ENCODE measurements at regions not wholly inside any gene's neighbourhood (a gene's known extent, or its start where the extent isn't known, plus 50 kb on each side); places are given as distances from the start of the nearest gene placed in this dataset.

- TF ChIP-seq MYC (IDR thresholded peaks at IDR 0.05; ENCODE audit: low read depth, low read length) (no peak), POLR2A (IDR thresholded peaks at IDR 0.05; ENCODE audit: extremely low read depth, insufficient read length) (no peak), CTCF (IDR thresholded peaks at IDR 0.05; ENCODE audit: low read depth, low read length) (no peak), MAX (IDR thresholded peaks at IDR 0.05; ENCODE audit: low read depth, low read length) (peak; percentile 18; the same call in 1 of the 2 replicates)
Observed at GRCh38 chr14:44027397-44027796, 479.7 kb downstream of the FSCB start.

Measured in NB4 (cell line).